Stimulated activated CD4-positive, alpha-beta T cell treated with anti-CD3 and anti-CD28 coated beads, TNF-alpha, amount 100 ng/mL, for 24 hours (primary cell): ENCODE measurements at regions not wholly inside any gene's neighbourhood (a gene's known extent, or its start where the extent isn't known, plus 50 kb on each side); places are given as distances from the start of the nearest gene placed in this dataset.

Experiments
- DNase-seq, 3 experiments: peaks; one replicate each; pipeline ENCODE4 v3.0.0-alpha.2; 2020; ENCODE audit warnings: low read depth in 3 of 3

- DNase-seq, result no peak
Measured at GRCh38 chr18:38368246-38368645, 802.6 kb upstream of the CELF4 start.

GRCh38 chr18:38367473-38367872 is 801.9 kb upstream of the CELF4 start:
- DNase-seq, result no peak

- no peak for DNase-seq
Measured at GRCh38 chr18:38362286-38362792, 796.7 kb upstream of the CELF4 start.

GRCh38 chr18:38358805-38359657 is 793.4 kb upstream of the CELF4 start:
- DNase-seq, result no peak

GRCh38 chr18:38353149-38353548 is 787.6 kb upstream of the CELF4 start:
- no peak for DNase-seq

- no peak for DNase-seq
Measured at GRCh38 chr18:38350141-38350540, 784.5 kb upstream of the CELF4 start.

- DNase-seq, result no peak
Measured at GRCh38 chr18:38330573-38330972, 765.0 kb upstream of the CELF4 start.

- no peak for DNase-seq
Measured at GRCh38 chr18:38329145-38329544, 763.5 kb upstream of the CELF4 start.

GRCh38 chr18:38322206-38322605 is 756.6 kb upstream of the CELF4 start:
- DNase-seq, result no peak

- no peak for DNase-seq
Measured at GRCh38 chr18:38321262-38321661, 755.7 kb upstream of the CELF4 start.

- DNase-seq, result no peak
Measured at GRCh38 chr18:38318416-38318815, 752.8 kb upstream of the CELF4 start.

GRCh38 chr18:38313831-38314230 is 748.2 kb upstream of the CELF4 start:
- DNase-seq, result no peak

GRCh38 chr18:38312532-38312931 is 746.9 kb upstream of the CELF4 start:
- DNase-seq, result no peak

GRCh38 chr18:38310936-38311335 is 745.3 kb upstream of the CELF4 start:
- DNase-seq, result no peak

- no peak for DNase-seq
Measured at GRCh38 chr18:38307914-38308313, 742.3 kb upstream of the CELF4 start.

GRCh38 chr18:38305961-38306360 is 740.4 kb upstream of the CELF4 start:
- no peak for DNase-seq

- DNase-seq, result no peak
Measured at GRCh38 chr18:38301621-38302020, 736.0 kb upstream of the CELF4 start.

- DNase-seq, result no peak
Measured at GRCh38 chr18:38297910-38298309, 732.3 kb upstream of the CELF4 start.

GRCh38 chr18:38290229-38290628 is 724.6 kb upstream of the CELF4 start:
- no peak for DNase-seq

GRCh38 chr18:38284972-38285371 is 719.4 kb upstream of the CELF4 start:
- no peak for DNase-seq

GRCh38 chr18:38263066-38263465 is 697.5 kb upstream of the CELF4 start:
- no peak for DNase-seq

- DNase-seq, result no peak
Measured at GRCh38 chr18:38262661-38263060, 697.1 kb upstream of the CELF4 start.

- no peak for DNase-seq
Measured at GRCh38 chr18:38257661-38258060, 692.1 kb upstream of the CELF4 start.

- DNase-seq, result no peak
Measured at GRCh38 chr18:38256366-38256765, 690.8 kb upstream of the CELF4 start.
